WI38 (cell line): ENCODE measurements at regions not wholly inside any gene's neighbourhood (a gene's known extent, or its start where the extent isn't known, plus 50 kb on each side); places are given as distances from the start of the nearest gene placed in this dataset.

Experiments
- H3K4me3 ChIP-seq: 2 replicates; pipeline ENCODE4 v1.5.1; 2011; ENCODE audit warnings: low read depth, mild to moderate bottlenecking, control low read depth, low read length
- CTCF ChIP-seq: IDR thresholded peaks from 2 replicates; pipeline ENCODE4 v1.5.1; 2012; ENCODE audit warnings: low read depth, mild to moderate bottlenecking, control low read depth, low read length

GRCh38 chr21:31459457-31459856 lies 115.4 kb upstream of the TIAM1 start:
- no peak overlapping the region for H3K4me3 ChIP-seq
- TF ChIP-seq CTCF = no peak

DNA sequence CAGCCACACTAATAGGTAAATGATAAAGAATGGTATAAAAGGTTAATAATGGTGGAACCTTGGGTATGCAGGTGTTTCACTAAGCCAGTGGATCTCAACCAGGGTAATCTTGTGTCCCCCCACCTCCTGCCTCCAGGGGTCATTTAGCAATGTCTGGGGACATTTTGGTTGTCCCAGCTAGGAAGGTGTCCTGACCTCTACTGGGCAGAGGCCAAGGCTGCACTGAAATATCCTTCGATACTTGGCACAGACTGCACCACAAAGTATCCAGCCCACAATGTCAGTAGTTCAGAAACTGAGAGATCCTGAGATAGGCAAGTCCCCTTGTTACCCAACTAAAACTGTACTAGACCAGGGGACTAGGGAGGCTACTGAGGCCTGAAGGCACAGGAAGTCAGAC lies 113.6 kb upstream of the TIAM1 start:
- no peak overlapping the region for H3K4me3 ChIP-seq
- TF ChIP-seq CTCF = no peak

- TF ChIP-seq CTCF = no peak
- no peak overlapping the region for H3K4me3 ChIP-seq
Observed at GRCh38 chr21:31456201-31456600, 112.1 kb upstream of the TIAM1 start.

- TF ChIP-seq CTCF = no peak
- H3K4me3 ChIP-seq = no peak overlapping the region
Observed at GRCh38 chr21:31455506-31455905, 111.4 kb upstream of the TIAM1 start.

GRCh38 chr21:31450980-31451379 lies 106.9 kb upstream of the TIAM1 start:
- TF ChIP-seq CTCF = no peak
- H3K4me3 ChIP-seq = no peak overlapping the region

DNA sequence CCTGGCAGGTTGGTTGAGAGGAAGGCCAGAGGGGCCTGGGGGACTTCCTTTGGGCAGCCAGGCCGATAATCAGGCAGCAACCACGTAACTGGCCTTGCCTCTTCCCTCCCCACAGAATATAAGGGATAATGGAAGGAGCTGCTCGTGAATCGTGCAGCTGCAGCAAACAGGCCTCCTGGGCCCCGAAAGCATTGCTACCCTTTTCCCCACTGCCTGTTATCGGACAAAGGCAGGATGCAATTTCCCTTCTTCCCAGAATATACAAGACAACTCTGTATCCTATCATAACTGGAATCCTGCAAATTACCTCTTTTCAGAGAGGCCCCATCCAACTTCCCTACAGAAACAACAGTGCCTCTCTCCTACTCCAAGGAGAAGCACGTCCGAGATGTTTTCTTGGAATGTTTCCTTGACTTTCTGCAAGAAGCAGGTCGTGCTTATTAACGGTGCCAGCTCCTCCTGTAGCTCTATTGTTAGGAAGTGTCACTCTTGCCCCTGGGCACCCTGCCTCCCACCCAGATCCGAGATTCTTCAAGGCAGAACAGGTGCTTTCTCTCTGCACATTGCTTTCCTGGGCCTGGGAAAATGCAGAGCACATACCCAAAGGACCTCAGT lies 106.0 kb upstream of the TIAM1 start:
- H3K4me3 ChIP-seq = no peak overlapping the region
- no peak for TF ChIP-seq CTCF

DNA sequence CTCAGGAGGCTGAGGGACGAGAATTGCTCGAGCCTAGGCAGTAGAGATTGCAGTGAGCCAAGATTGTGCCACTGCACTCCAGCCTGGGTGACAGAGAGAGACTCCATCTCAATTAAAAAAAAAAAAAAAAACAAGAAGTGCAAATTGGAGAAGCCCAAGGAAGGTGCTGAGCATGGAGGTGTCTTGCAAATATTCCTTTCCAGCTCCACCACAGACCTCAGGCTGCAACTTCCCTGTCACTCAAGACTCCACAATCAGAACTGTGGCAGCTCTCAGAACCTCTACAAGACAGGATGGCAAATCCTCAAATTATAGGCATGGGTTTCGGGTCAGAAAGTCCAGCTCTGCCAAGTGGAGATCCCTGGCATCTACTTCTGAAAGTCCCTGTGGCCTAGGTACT lies 104.4 kb upstream of the TIAM1 start:
- H3K4me3 ChIP-seq = no peak overlapping the region
- no peak for TF ChIP-seq CTCF
